Ramos (cell line): ENCODE measurements at regions not wholly inside any gene's neighbourhood (a gene's known extent, or its start where the extent isn't known, plus 50 kb on each side); places are given as distances from the start of the nearest gene placed in this dataset.
"Not testable (repeated sequence)": the region's sequence is repeated elsewhere in the genome, so short reads cannot be mapped to it uniquely, and the experiment has no call there.

Experiments
- in situ Hi-C: fragments of 300-500 bp; cut with MboI; formaldehyde crosslinking; loops from one replicate; pipeline ENCODE4 v1.14.3; 2022; ENCODE audit warnings: low sequenced_read_pairs; ENCODE audit not compliant: unreplicated experiment

- in situ Hi-C loops: loop anchor here (10.0 kb wide), 3 partner anchors 571 to 911 kb away; no protein-coding TSS in a partner anchor
Measured at GRCh38 chr22:22946131-22946530, 58.5 kb downstream of the IGLL5 start.

GRCh38 chr22:22948651-22949571 is 61.3 kb downstream of the IGLL5 start:
- in situ Hi-C loops: loop anchor here (10.0 kb wide), 3 partner anchors 574 to 914 kb away; no protein-coding TSS in a partner anchor

GRCh38 chr22:22949953-22950352 is 62.3 kb downstream of the IGLL5 start:
- in situ Hi-C loops: loop anchor here (5.0 to 10.0 kb wide), 6 partner anchors 283 to 915 kb away; no protein-coding TSS in a partner anchor

- in situ Hi-C loops: loop anchor here (5.0 to 10.0 kb wide), 3 partner anchors 284 to 754 kb away; no protein-coding TSS in a partner anchor
Measured at GRCh38 chr22:22951035-22951434, 63.4 kb downstream of the IGLL5 start.

GRCh38 chr22:22952531-22953280 is 65.1 kb downstream of the IGLL5 start:
- in situ Hi-C loops: loop anchor here (5.0 to 10.0 kb wide), 3 partner anchors 285 to 755 kb away; no protein-coding TSS in a partner anchor

- in situ Hi-C loops: loop anchor here (5.0 to 10.0 kb wide), 3 partner anchors 286 to 756 kb away; no protein-coding TSS in a partner anchor
Measured at GRCh38 chr22:22953791-22954190, 66.2 kb downstream of the IGLL5 start.

- in situ Hi-C loops: loop anchor here (5.0 to 10.0 kb wide), 5 partner anchors 287 to 757 kb away; no protein-coding TSS in a partner anchor
Measured at GRCh38 chr22:22954656-22955055, 67.0 kb downstream of the IGLL5 start.

GRCh38 chr22:22955276-22955798 is 67.7 kb downstream of the IGLL5 start:
- in situ Hi-C loops: loop anchor here (5.0 to 10.0 kb wide), 3 partner anchors 332 to 491 kb away; no protein-coding TSS in a partner anchor

- in situ Hi-C loops: loop anchor here (5.0 to 10.0 kb wide), 3 partner anchors 331 to 491 kb away; no protein-coding TSS in a partner anchor
Measured at GRCh38 chr22:22955866-22956535, 68.4 kb downstream of the IGLL5 start.

- in situ Hi-C loops: loop anchor here (5.0 to 10.0 kb wide), 3 partner anchors 330 to 492 kb away; no protein-coding TSS in a partner anchor
Measured at GRCh38 chr22:22957090-22957489, 69.5 kb downstream of the IGLL5 start.

GRCh38 chr22:22958621-22959020 is 71.0 kb downstream of the IGLL5 start:
- in situ Hi-C loops: loop anchor here (5.0 to 10.0 kb wide), 3 partner anchors 329 to 494 kb away; no protein-coding TSS in a partner anchor

GRCh38 chr22:22959147-22959827 is 71.7 kb downstream of the IGLL5 start:
- in situ Hi-C loops: loop anchor here (5.0 to 10.0 kb wide), 3 partner anchors 328 to 494 kb away; no protein-coding TSS in a partner anchor

GRCh38 chr22:22960307-22960706 is 72.7 kb downstream of the IGLL5 start:
- in situ Hi-C loops: loop anchor here (10.0 kb wide), 1 partner anchor 424 kb away; no protein-coding TSS in a partner anchor

GRCh38 chr22:22961574-22961973 is 74.0 kb downstream of the IGLL5 start:
- in situ Hi-C loops: loop anchor here (10.0 kb wide), 1 partner anchor 423 kb away; no protein-coding TSS in a partner anchor

GRCh38 chr22:22968366-22968765 is 80.8 kb downstream of the IGLL5 start:
- in situ Hi-C loops: loop anchor here (5.0 to 10.0 kb wide), 2 partner anchors 154 to 416 kb away; no protein-coding TSS in a partner anchor

- in situ Hi-C loops: not testable (repeated sequence)
Measured at GRCh38 chr22:22972605-22973004, 85.0 kb downstream of the IGLL5 start.

- in situ Hi-C loops: no loop called here
Measured at GRCh38 chr22:22973336-22973735, 85.7 kb downstream of the IGLL5 start.

GRCh38 chr22:22974156-22974555 is 86.5 kb downstream of the IGLL5 start:
- in situ Hi-C loops: no loop called here
